ENCODE measurements at regions not wholly inside any gene's neighbourhood (a gene's known extent, or its start where the extent isn't known, plus 50 kb on each side); places are given as distances from the start of the nearest gene placed in this dataset.
"Not testable (repeated sequence)": the region's sequence is repeated elsewhere in the genome, so short reads cannot be mapped to it uniquely, and the experiment has no call there.

DNA sequence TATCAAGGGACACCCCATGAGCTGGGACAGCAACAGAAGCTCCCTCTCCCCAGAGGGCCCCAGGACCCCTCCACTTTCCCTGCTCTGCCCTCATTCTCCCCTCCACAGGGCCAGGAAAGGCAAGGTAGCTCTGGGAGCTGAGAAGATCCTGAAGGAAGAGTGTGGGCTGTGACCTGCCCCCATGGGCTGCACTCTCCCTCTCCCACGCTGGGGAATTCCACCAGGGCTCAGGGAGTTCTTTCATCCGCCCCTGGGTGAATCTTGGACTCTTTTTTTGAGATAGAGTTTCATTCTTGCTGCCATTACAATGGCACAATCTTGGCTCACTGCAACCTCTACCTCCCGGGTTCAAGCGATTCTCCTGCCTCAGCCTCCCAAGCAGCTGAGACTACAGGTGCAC lies 73.8 kb downstream of the C9orf50 start:
- DNase-seq (ENCODE audit: extremely low spot score) = no peak
- H3K27me3 ChIP-seq = no peaks in the 10 kb centered on the region
- H3K4me1 ChIP-seq = peaks cover 24 to 26% (median 25%) of the 10 kb centered on the region in 4 donors
- H3K27ac ChIP-seq (replicated peaks in 1 of 4) = no peak overlapping the region
- no peaks in the 10 kb centered on the region for H3K9me3 ChIP-seq
- 85% methylated on average over 4 of the region's 4 CpGs for WGBS
- no peak overlapping the region for H3K4me3 ChIP-seq
- TF ChIP-seq POLR2AphosphoS5 (IDR thresholded peaks at IDR 0.05) (no peak), POLR2A (IDR thresholded peaks at IDR 0.05; ENCODE audit: low read depth) (no peak), EP300 (IDR thresholded peaks at IDR 0.05) (no peak)
- TF ChIP-seq, protein P1, sequence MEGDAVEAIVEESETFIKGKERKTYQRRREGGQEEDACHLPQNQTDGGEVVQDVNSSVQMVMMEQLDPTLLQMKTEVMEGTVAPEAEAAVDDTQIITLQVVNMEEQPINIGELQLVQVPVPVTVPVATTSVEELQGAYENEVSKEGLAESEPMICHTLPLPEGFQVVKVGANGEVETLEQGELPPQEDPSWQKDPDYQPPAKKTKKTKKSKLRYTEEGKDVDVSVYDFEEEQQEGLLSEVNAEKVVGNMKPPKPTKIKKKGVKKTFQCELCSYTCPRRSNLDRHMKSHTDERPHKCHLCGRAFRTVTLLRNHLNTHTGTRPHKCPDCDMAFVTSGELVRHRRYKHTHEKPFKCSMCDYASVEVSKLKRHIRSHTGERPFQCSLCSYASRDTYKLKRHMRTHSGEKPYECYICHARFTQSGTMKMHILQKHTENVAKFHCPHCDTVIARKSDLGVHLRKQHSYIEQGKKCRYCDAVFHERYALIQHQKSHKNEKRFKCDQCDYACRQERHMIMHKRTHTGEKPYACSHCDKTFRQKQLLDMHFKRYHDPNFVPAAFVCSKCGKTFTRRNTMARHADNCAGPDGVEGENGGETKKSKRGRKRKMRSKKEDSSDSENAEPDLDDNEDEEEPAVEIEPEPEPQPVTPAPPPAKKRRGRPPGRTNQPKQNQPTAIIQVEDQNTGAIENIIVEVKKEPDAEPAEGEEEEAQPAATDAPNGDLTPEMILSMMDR (IDR thresholded peaks at IDR 0.05) = no peak
- intact Hi-C loops (cut with DNase I) = loop anchor here (5.0 kb wide), 1 partner anchor 45 kb away; no protein-coding TSS in a partner anchor
- H3K36me3 ChIP-seq = no peaks in the 10 kb centered on the region

DNA sequence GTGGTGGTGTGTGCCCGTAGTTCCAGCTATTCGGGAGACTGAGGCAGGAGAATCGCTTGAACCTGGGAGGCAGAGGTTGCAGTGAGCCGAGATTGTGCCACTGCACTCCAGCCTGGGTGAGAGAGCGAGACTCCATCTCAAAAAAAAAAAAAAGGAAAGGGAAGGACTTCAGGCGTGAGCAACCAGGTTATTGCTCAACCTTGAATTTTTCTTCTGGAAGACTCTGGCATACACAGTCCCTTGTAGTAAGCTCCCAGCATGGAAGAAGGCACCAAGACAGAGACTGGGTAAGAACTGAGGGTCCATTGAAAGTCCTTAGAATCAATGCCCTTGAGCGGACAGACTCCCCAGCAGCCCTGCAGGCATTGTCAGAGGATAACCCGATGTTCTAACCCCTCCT lies 75.0 kb downstream of the C9orf50 start:
- 96% methylated on average over 8 of the region's 8 CpGs for WGBS
- DNase-seq (ENCODE audit: extremely low spot score); H3K4me3 ChIP-seq; H3K27ac ChIP-seq (replicated peaks in 1 of 4); H3K27me3 ChIP-seq; H3K9me3 ChIP-seq; H3K36me3 ChIP-seq: not testable (repeated sequence)
- intact Hi-C loops (cut with DNase I) = loop anchor here (5.0 kb wide), 1 partner anchor 44 kb away; no protein-coding TSS in a partner anchor
- H3K4me1 ChIP-seq = peaks cover 24 to 26% (median 24%) of the 10 kb centered on the region in 4 donors

DNA sequence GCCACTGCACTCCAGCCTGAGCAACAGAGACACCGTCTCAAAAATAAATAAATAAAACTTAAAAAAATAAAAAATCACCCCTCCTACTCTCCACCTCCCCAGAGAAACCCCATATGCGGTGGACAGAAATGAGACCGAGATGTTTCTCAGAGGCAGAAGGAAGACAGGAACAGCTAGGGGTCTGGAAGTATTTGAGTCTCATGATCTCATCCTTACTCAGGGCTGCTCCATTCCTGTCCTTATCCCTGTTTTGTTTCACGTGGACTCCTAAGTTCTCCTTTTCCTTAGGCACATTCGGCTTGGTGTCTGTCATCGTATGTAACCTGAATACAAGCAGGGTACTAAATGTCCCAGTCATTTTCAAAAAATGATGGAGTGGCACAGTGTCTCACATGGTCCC lies 76.1 kb downstream of the C9orf50 start:
- intact Hi-C loops (cut with DNase I) = loop anchor here (5.0 kb wide), 1 partner anchor 42 kb away; no protein-coding TSS in a partner anchor
- TF ChIP-seq EP300 (IDR thresholded peaks at IDR 0.05) (no peak), POLR2A (IDR thresholded peaks at IDR 0.05; ENCODE audit: low read depth) (no peak), POLR2AphosphoS5 (IDR thresholded peaks at IDR 0.05) (no peak)
- TF ChIP-seq, protein P1 (IDR thresholded peaks at IDR 0.05) = no peak
- Histone ChIP-seq H3K36me3 (no peaks in the 10 kb centered on the region), H3K27me3 (no peaks in the 10 kb centered on the region), H3K4me1 (peaks cover 12 to 16% (median 13%) of the 10 kb centered on the region in 4 donors), H3K9me3 (no peaks in the 10 kb centered on the region), H3K4me3 (no peak overlapping the region), H3K27ac (replicated peaks in 1 of 4) (no peak overlapping the region)
- DNase-seq (ENCODE audit: extremely low spot score) = no peak
- 66% methylated on average over 6 of the region's 6 CpGs for WGBS

DNA sequence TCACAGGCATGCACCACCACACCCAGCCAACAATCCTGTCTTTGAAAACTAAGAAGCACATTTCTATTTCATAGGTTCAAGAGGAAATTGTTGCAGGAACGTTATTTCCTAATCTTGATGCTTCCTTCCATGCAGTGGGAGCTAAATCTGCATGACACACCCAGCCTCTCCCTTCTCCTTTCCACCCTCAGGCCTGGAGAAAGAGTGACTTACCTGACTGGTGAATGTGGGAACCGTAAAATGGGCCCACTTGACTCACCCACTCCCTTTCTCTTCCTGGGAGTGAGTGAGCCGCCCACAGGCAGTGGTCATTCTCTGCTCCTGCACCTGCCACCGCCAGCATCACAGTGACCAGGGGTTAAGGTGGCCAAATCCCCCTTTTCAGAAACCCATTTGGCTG lies 78.2 kb downstream of the C9orf50 start:
- no peak overlapping the region for H3K27ac ChIP-seq (replicated peaks in 1 of 4)
- H3K27me3 ChIP-seq = no peaks in the 10 kb centered on the region
- intact Hi-C loops (cut with DNase I) = no loop called here
- WGBS = 76% methylated on average over 4 of the region's 4 CpGs
- H3K9me3 ChIP-seq = peaks cover 0 to 3% (median 0%) of the 10 kb centered on the region in 4 donors
- H3K4me3 ChIP-seq = no peak overlapping the region
- no peak for DNase-seq (ENCODE audit: extremely low spot score)
- TF ChIP-seq POLR2AphosphoS5 (IDR thresholded peaks at IDR 0.05) = no peak
- TF ChIP-seq, protein P1 (IDR thresholded peaks at IDR 0.05) = no peak
- no peak for TF ChIP-seq EP300 (IDR thresholded peaks at IDR 0.05)
- TF ChIP-seq POLR2A (IDR thresholded peaks at IDR 0.05; ENCODE audit: low read depth) = no peak
- H3K4me1 ChIP-seq = no peaks in the 10 kb centered on the region
- H3K36me3 ChIP-seq = no peaks in the 10 kb centered on the region

DNA sequence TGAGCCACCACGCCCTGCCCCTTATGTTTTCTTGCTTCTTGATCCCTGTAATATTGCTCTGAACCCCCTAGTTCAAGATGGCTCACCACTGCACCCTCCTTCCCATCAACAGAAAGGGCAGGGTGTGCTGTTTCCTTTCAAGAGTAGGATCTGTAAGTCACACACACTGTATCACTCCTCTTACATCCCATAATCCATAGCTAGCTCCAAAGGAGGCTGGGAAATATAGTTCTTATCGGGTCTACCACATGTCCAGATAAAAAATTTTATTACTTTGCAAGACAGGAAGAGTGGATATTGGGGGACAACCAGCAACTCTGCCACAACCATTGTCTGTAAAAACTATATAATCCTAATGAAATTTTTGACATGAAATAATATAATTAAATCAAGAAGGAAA lies 79.6 kb downstream of the C9orf50 start:
- 86% methylated on average over 2 of the region's 2 CpGs for WGBS
- DNase-seq (ENCODE audit: extremely low spot score) = no peak
- H3K27me3 ChIP-seq = no peaks in the 10 kb centered on the region

More for the DNA sequence above, 79.6 kb downstream of the C9orf50 start:
- Histone ChIP-seq H3K27ac (replicated peaks in 1 of 4) (no peak overlapping the region), H3K36me3 (no peaks in the 10 kb centered on the region), H3K9me3 (peaks cover 0 to 3% (median 0%) of the 10 kb centered on the region in 4 donors), H3K4me3 (no peak overlapping the region), H3K4me1 (no peaks in the 10 kb centered on the region)
- intact Hi-C loops (cut with DNase I) = no loop called here
- TF ChIP-seq, protein P1 (IDR thresholded peaks at IDR 0.05) = no peak
- TF ChIP-seq POLR2A (IDR thresholded peaks at IDR 0.05; ENCODE audit: low read depth) (no peak), EP300 (IDR thresholded peaks at IDR 0.05) (no peak), POLR2AphosphoS5 (IDR thresholded peaks at IDR 0.05) (no peak)

Measured in esophagus muscularis mucosa (tissue), 4 donors.